K562 (cell line): ENCODE measurements at regions not wholly inside any gene's neighbourhood (a gene's known extent, or its start where the extent isn't known, plus 50 kb on each side); places are given as distances from the start of the nearest gene placed in this dataset.
"Not testable (repeated sequence)": the region's sequence is repeated elsewhere in the genome, so short reads cannot be mapped to it uniquely, and the experiment has no call there.

Source experiments
- ATAC-seq: fragments of 200-7000 bp; cut with Tn5 transposase; 3 replicates; pipeline ENCODE4 v1.9.1; 2020; ENCODE audit warnings: moderate library complexity
- BruUV-seq: library from RNA; stranded (reverse); fragments of 400-500 nt; replicated peaks from 2 replicates; lab custom pipeline; 2021; lab: Mats Ljungman, UMichigan
- CTCF ChIA-PET: fragments of 300-600 bp; formaldehyde crosslinking; extraction: SDS; loops from one replicate; lab custom pipeline; 2021; ENCODE audit warnings: low intra/inter-chr PET ratio; lab: Yijun Ruan, JAX
- POLR2A ChIA-PET: fragments of 300-600, 350-650 bp; sonication (Branson Sonifier 250); formaldehyde crosslinking; extraction: SDS; loops from one replicate; lab custom pipeline; 2021; ENCODE audit warnings: antibody characterized with exemption, inconsistent platforms; lab: Yijun Ruan, JAX
- DNase-seq, 4 experiments: peaks; one replicate each; pipeline versions ENCODE4 v3.0.0 to v3.0.0-alpha.2; 2011 to 2018; ENCODE audit warnings: low spot score in 3 of 4, mixed read lengths in 3 of 4; ENCODE audit errors: extremely low read depth in 1 of 4
- FAIRE-seq: peaks from 2 replicates; lab custom pipeline; 2011; peaks lifted over from hg19 to GRCh38; lab: Jason Lieb, UNC
- H2AFZ ChIP-seq: 2 replicates; pipeline ENCODE4 v1.6.0; 2011; ENCODE audit warnings: low read depth, low read length, control low read depth, inconsistent platforms
- H3K27ac ChIP-seq: fragments of 200-600 bp; 3 replicates; pipeline ENCODE4 v1.8.0; 2011; ENCODE audit warnings: low read depth, mild to moderate bottlenecking, control low read depth, inconsistent platforms, low read length, moderate library complexity, mixed read lengths; ENCODE audit errors: extremely low read depth
- H3K27me3 ChIP-seq, 2 experiments: fragments of 300-600 bp in 1 of 2; 2 replicates in 1 of 2; 3 replicates in 1 of 2; pipeline versions ENCODE4 v1.6.0 to v1.8.0; 2011; ENCODE audit warnings: inconsistent platforms in 2 of 2, low read length in 2 of 2, mild to moderate bottlenecking in 1 of 2, mixed read lengths in 1 of 2, moderate library complexity in 1 of 2; ENCODE audit not compliant: control insufficient read depth in 2 of 2, insufficient read depth in 2 of 2
- H3K36me3 ChIP-seq: fragments of 300-600 bp; 3 replicates; pipeline ENCODE4 v1.8.0; 2011; ENCODE audit warnings: mild to moderate bottlenecking, low read length, inconsistent platforms; ENCODE audit not compliant: control insufficient read depth, insufficient read depth
- H3K4me1 ChIP-seq, 2 experiments: fragments of 200-600 bp in 1 of 2; replicated peaks in 1 of 2; 2 replicates in 1 of 2; 3 replicates in 1 of 2; pipeline versions ENCODE4 v1.5.1 to v1.8.0; 2011; ENCODE audit warnings: inconsistent platforms in 2 of 2, low read length in 2 of 2, mild to moderate bottlenecking in 1 of 2, mixed read lengths in 1 of 2, moderate library complexity in 1 of 2; ENCODE audit not compliant: control insufficient read depth in 2 of 2, insufficient read depth in 2 of 2
- H3K4me2 ChIP-seq: 2 replicates; pipeline ENCODE4 v1.6.1; 2011; ENCODE audit warnings: low read length, control low read depth, inconsistent platforms, mixed read lengths; ENCODE audit not compliant: insufficient read depth
- H3K4me3 ChIP-seq: fragments of 200-600 bp; sonication (generic), shearing (Covaris generic); 2 replicates; pipeline ENCODE4 v1.5.1; 2016; ENCODE audit warnings: control low read depth, inconsistent platforms
- H3K79me2 ChIP-seq: fragments of 200-600 bp; 3 replicates; pipeline ENCODE4 v1.8.0; 2011; ENCODE audit warnings: low read length, inconsistent platforms; ENCODE audit not compliant: control insufficient read depth, insufficient read depth
- H3K9ac ChIP-seq, 2 experiments: 2 replicates each; pipeline versions ENCODE4 v1.6.0 to v1.6.1; 2011; ENCODE audit warnings: low read depth in 2 of 2, low read length in 2 of 2, control low read depth in 1 of 2, inconsistent platforms in 1 of 2, mild to moderate bottlenecking in 1 of 2, mixed read lengths in 1 of 2; ENCODE audit not compliant: insufficient read depth in 1 of 2
- H3K9me1 ChIP-seq: one replicate; pipeline ENCODE4 v1.6.0; 2011; ENCODE audit warnings: inconsistent platforms, mild to moderate bottlenecking, low read length, moderate library complexity; ENCODE audit not compliant: control insufficient read depth, insufficient read depth
- H3K9me3 ChIP-seq: replicated peaks from 2 replicates; pipeline ENCODE4 v1.5.1; 2011; ENCODE audit warnings: low read depth, low read length, inconsistent platforms; ENCODE audit not compliant: control insufficient read depth, insufficient read depth
- H4K20me1 ChIP-seq: replicated peaks from 2 replicates; pipeline ENCODE4 v1.6.1; 2011; ENCODE audit warnings: low read length, inconsistent platforms, mixed read lengths; ENCODE audit not compliant: control insufficient read depth, insufficient read depth
- WGBS: fragments of 100-300 bp; shearing (Covaris generic); methylation state at CpG from one replicate; pipeline ENCODE4 v1.1.6; 2016; ENCODE audit warnings: low coverage, mixed read lengths; ENCODE audit not compliant: insufficient coverage; ENCODE audit errors: missing lambda C conversion rate; 5-methylcytosine and 5-hydroxymethylcytosine counted together
- in situ Hi-C: fragments of 300-500 bp; cut with MboI; formaldehyde crosslinking; loops from 4 replicates; pipeline ENCODE4 v1.15.0; 2018; ENCODE audit warnings: inconsistent platforms, mixed read lengths
- intact Hi-C: fragments of 100-400 bp; cut with micrococcal nuclease; formaldehyde crosslinking; loops from 2 replicates; pipeline ENCODE4 v1.14.2; 2022

DNA sequence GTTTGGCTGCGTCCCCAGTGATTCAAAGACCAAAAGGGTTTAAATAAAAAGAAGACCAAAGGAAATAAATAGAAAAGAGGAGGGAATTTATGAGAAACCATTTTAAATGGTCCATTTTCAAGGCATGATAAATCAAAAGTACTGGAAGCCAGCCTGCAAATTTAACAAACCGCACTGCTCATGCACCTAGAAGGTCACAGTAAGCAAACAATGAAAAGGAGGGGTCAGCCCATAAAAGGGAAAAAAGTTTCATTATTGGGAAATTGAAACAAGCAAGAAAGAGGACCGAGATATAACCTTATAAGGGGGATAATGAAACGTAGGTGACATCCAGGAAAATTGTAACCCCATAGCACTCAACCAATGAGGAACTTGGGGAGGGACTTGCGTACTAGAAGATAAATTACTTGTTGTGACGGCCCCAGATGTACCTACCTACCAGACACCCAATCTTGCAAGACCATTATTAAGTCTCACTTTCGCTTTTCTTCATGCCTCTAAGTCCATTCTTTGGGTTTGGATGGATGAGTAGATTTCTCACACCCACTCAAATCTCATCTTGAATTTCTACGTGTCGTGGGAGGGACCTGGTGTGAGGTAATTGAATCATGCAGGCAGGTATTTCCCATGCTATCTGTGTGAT lies 172.0 kb downstream of the SPATA31A1 start:
- H3K9ac ChIP-seq, H3K4me3 ChIP-seq, H3K9me3 ChIP-seq, H4K20me1 ChIP-seq, H3K27ac ChIP-seq, intact Hi-C loops, CTCF ChIA-PET, POLR2A ChIA-PET, H3K4me2 ChIP-seq, ATAC-seq, H3K36me3 ChIP-seq, H3K4me1 ChIP-seq, H3K79me2 ChIP-seq, H3K27me3 ChIP-seq, in situ Hi-C loops, BruUV-seq, FAIRE-seq, H3K9me1 ChIP-seq, DNase-seq, H2AFZ ChIP-seq: not testable (repeated sequence)
- whole genome bisulfite sequencing = no CpG with 5 or more reads among the region's 9 CpGs

DNA sequence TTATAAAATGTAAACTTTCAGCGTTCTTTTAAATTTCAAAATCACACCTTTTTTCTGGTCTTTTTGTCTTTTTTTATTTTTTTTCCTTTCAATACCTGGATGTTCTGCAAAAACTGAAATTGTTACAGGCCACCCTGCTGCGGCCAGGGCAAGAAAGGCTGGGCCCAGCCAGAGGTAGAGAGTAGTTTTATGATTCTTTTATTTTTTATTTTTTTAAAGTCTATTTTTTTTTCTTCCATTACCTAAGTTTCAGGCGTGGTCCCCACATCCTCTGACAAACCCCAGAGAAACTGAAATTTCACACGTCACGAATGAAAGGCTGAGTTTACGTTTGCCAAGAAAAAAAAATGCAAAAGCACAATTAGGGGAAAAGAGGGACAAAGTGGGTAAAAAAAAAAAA lies 177.1 kb downstream of the SPATA31A1 start:
- H3K9me1 ChIP-seq, H3K4me1 ChIP-seq, CTCF ChIA-PET, H3K79me2 ChIP-seq, ATAC-seq, H3K9me3 ChIP-seq, H4K20me1 ChIP-seq, FAIRE-seq, H3K36me3 ChIP-seq, POLR2A ChIA-PET, H3K4me3 ChIP-seq, in situ Hi-C loops, DNase-seq, BruUV-seq, H3K27ac ChIP-seq, H3K4me2 ChIP-seq, intact Hi-C loops, H3K9ac ChIP-seq, H3K27me3 ChIP-seq, H2AFZ ChIP-seq: not testable (repeated sequence)
- no CpG with 5 or more reads among the region's 6 CpGs for WGBS

DNA sequence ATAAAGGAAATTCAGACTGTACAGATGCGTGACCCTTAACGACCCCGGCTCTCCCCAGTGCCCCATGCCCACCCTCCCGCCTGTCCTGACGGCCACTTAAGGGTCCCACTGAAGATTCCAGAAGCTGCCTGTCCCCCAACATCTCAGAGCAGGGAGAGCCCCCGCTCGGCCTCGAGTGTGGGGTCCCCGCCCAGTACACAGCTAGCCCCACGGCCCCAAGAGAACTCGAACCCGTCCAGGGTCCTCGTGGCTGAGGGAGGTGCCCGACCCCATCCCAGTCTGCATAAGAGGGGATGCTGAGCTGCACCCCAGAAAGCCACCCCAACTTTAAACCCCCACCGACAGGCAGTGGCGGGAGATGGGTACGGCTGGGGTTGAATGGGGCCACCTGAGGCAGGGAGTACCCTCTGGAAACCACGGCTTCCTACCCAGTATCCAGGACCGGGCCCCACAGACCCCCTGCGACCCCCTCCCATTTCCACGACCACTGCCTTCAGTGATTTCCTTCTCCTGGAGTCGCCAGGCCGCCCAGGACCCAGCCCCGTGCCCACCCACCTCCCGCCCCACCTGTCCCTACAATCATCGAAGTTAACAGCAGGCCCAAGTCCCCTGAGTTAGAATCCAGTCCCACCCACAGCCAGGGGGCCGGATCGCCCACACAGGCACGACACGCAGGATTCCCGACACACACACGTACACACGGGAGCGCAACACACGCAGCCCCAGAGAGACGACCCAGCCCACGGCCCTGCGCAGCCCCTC lies 177.7 kb downstream of the SPATA31A1 start:
- H4K20me1 ChIP-seq, ATAC-seq, CTCF ChIA-PET, H3K27me3 ChIP-seq, FAIRE-seq, H3K9ac ChIP-seq, POLR2A ChIA-PET, DNase-seq, H3K79me2 ChIP-seq, H3K4me1 ChIP-seq, in situ Hi-C loops, H3K27ac ChIP-seq, H2AFZ ChIP-seq, intact Hi-C loops, BruUV-seq, H3K9me3 ChIP-seq, H3K9me1 ChIP-seq, H3K4me3 ChIP-seq, H3K4me2 ChIP-seq, H3K36me3 ChIP-seq: not testable (repeated sequence)
- no CpG with 5 or more reads among the region's 38 CpGs for WGBS
